Upper lobe of right lung (tissue), 1 donor: ENCODE measurements at regions not wholly inside any gene's neighbourhood (a gene's known extent, or its start where the extent isn't known, plus 50 kb on each side); places are given as distances from the start of the nearest gene placed in this dataset.

Experiments
- ATAC-seq: fragments of 200-7000 bp; cut with Tn5 transposase; one replicate; pipeline ENCODE4 v1.9.1; 2020; ENCODE audit warnings: mild to moderate bottlenecking, moderate library complexity
- DNase-seq: peaks from one replicate; pipeline ENCODE4 v3.0.0-alpha.2; 2020
- H3K27ac ChIP-seq: fragments of 200-600 bp; one replicate; pipeline ENCODE4 v1.8.0; 2022
- H3K27me3 ChIP-seq: fragments of 200-600 bp; one replicate; pipeline ENCODE4 v1.8.0; 2022; ENCODE audit warnings: mild to moderate bottlenecking
- H3K36me3 ChIP-seq: fragments of 200-600 bp; one replicate; pipeline ENCODE4 v1.8.0; 2022
- H3K4me1 ChIP-seq: fragments of 200-600 bp; one replicate; pipeline ENCODE4 v1.8.0; 2022
- H3K4me3 ChIP-seq: fragments of 200-600 bp; one replicate; pipeline ENCODE4 v1.8.0; 2022; ENCODE audit warnings: mild to moderate bottlenecking
- H3K9me3 ChIP-seq: fragments of 200-600 bp; one replicate; pipeline ENCODE4 v1.8.0; 2022
- CTCF ChIP-seq: fragments of 200-600 bp; IDR thresholded peaks from one replicate; pipeline ENCODE4 v1.8.0; 2022; ENCODE audit warnings: antibody characterized with exemption
- intact Hi-C: fragments of 100-400 bp; cut with DNase I; formaldehyde crosslinking; loops from one replicate; pipeline ENCODE4 v1.11.0; 2022
- donor health status: DM: no; HTN: yes; CAD: no; lungs with severe emphysema.

DNA sequence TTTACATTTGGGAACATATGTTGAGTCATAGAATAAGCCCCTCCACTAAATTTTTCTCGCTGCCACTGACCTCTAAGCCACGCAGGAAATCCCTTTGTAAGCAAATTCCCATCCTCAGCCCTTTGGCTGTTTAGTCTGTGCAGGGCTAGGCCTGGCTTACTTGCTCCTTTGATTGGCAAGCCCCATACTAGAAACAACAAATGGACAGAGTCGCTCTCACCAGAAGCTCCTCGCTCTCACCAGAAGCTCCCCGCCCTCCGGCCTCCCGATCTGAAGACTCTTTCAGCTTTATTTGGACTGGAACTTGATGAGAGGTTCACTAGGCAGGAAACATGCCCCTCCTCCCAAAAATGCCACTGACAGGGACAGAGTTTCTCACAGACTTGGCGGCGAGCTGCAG lies 149.2 kb upstream of the EXOC2 start:
- no peak for ATAC-seq
- no peaks in the 10 kb centered on the region for H3K9me3 ChIP-seq
- intact Hi-C loops, result no loop called here
- no peak for TF ChIP-seq CTCF
- H3K27ac ChIP-seq, result no peak overlapping the region
- no peak overlapping the region for H3K4me3 ChIP-seq
- DNase-seq, result no peak
- no peaks in the 10 kb centered on the region for H3K4me1 ChIP-seq
- no peaks in the 10 kb centered on the region for H3K36me3 ChIP-seq
- H3K27me3 ChIP-seq, result no peaks in the 10 kb centered on the region

DNA sequence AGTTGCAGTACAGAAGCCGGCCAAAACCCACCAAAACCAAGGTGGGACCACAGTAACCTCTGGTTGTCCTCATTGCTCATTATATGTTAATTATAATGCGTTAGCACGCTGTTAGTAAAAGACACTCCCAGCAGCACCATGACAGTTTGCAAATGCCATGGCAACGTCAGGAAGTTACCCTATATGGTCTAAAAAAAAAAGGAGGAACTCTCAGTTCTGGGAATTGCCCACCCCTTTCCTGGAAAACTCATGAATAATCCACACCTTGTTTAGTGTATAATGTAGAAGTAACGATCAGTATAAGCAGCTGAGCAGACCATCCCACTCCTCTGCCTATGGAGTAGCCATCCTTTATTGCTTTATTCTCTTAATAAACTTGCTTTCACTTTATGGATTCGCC lies 148.6 kb upstream of the EXOC2 start:
- no peaks in the 10 kb centered on the region for H3K9me3 ChIP-seq
- no peak for TF ChIP-seq CTCF
- H3K4me3 ChIP-seq, result no peak overlapping the region
- H3K27me3 ChIP-seq, result no peaks in the 10 kb centered on the region
- H3K4me1 ChIP-seq, result no peaks in the 10 kb centered on the region
- DNase-seq (no peak), ATAC-seq (no peak)
- H3K36me3 ChIP-seq, result no peaks in the 10 kb centered on the region
- no peak overlapping the region for H3K27ac ChIP-seq
- intact Hi-C loops, result no loop called here

- Histone ChIP-seq H3K4me3 (no peak overlapping the region), H3K4me1 (peaks cover 6% of the 10 kb centered on the region), H3K27ac (no peak overlapping the region), H3K9me3 (no peaks in the 10 kb centered on the region), H3K36me3 (no peaks in the 10 kb centered on the region), H3K27me3 (no peaks in the 10 kb centered on the region)
- no peak for TF ChIP-seq CTCF
- DNase-seq (no peak), ATAC-seq (no peak)
- intact Hi-C loops, result no loop called here
Observed at GRCh38 chr6:839201-839600, 146.3 kb upstream of the EXOC2 start.

- Histone ChIP-seq H3K36me3 (no peaks in the 10 kb centered on the region), H3K4me3 (no peak overlapping the region), H3K27ac (no peak overlapping the region), H3K9me3 (no peaks in the 10 kb centered on the region), H3K27me3 (no peaks in the 10 kb centered on the region), H3K4me1 (peaks cover 6% of the 10 kb centered on the region)
- no peak for TF ChIP-seq CTCF
- ATAC-seq, result no peak
- intact Hi-C loops, result no loop called here
- DNase-seq, result no peak
Observed at GRCh38 chr6:837380-837779, 144.4 kb upstream of the EXOC2 start.

DNA sequence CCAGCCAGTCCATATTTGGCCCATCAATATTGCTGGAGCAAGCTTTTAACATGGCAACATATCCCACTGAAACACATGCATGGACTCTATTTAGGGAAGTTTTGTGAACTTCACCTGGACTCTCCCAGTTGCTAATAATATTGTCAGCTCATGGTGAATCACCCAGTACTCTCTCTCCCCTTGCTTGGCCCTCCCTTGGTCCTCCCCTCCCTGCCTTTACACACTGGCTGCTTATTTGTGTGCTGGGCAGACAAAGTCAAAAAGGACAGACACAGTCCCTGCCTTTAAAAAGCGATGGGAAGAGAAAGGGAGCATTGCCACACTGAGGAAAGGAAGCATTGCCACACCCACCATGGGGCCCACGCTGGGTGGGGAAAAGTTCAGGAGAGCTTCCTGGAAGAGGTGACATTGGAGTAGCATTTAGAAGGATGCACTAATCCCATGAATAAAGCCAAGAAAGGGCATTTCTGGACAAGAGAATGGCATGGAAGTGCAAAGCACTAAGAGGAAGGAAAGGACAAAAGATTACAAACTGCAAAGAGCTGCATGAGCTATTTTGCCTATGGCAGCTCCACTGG lies 143.4 kb upstream of the EXOC2 start:
- no peak for DNase-seq
- no peaks in the 10 kb centered on the region for H3K9me3 ChIP-seq
- no peak for ATAC-seq
- no peak for TF ChIP-seq CTCF
- intact Hi-C loops, result no loop called here
- no peaks in the 10 kb centered on the region for H3K36me3 ChIP-seq
- H3K27ac ChIP-seq, result no peak overlapping the region
- H3K4me1 ChIP-seq, result peaks cover 6% of the 10 kb centered on the region
- H3K27me3 ChIP-seq, result no peaks in the 10 kb centered on the region
- H3K4me3 ChIP-seq, result no peak overlapping the region

- TF ChIP-seq CTCF, result no peak
Observed at GRCh38 chr6:835476-836160, 142.7 kb upstream of the EXOC2 start.

More at GRCh38 chr6:835476-836160, 142.7 kb upstream of the EXOC2 start:
- intact Hi-C loops, result no loop called here
- no peaks in the 10 kb centered on the region for H3K36me3 ChIP-seq
- no peaks in the 10 kb centered on the region for H3K9me3 ChIP-seq
- H3K4me1 ChIP-seq, result peaks cover 6% of the 10 kb centered on the region
- H3K27me3 ChIP-seq, result no peaks in the 10 kb centered on the region
- ATAC-seq, result no peak
- no peak for DNase-seq
- H3K27ac ChIP-seq, result no peak overlapping the region
- no peak overlapping the region for H3K4me3 ChIP-seq
